B cell (primary cell): ENCODE measurements at regions not wholly inside any gene's neighbourhood (a gene's known extent, or its start where the extent isn't known, plus 50 kb on each side); places are given as distances from the start of the nearest gene placed in this dataset.

Experiments used
- ATAC-seq: fragments of 200-7000 bp; cut with Tn5 transposase; one replicate; pipeline ENCODE4 v1.10.0; 2021; ENCODE audit warnings: low read depth, mild to moderate bottlenecking, moderate number of reproducible peaks, moderate library complexity
- CTCF ChIA-PET: fragments of 350-600 bp; sonication (Branson Sonifier 250); formaldehyde crosslinking; loops from one replicate; lab custom pipeline; 2021; ENCODE audit warnings: antibody characterized with exemption, inconsistent platforms; lab: Charles Lee
- POLR2A ChIA-PET: fragments of 350-600 bp; sonication (Branson Sonifier 250); formaldehyde crosslinking; loops from one replicate; lab custom pipeline; 2021; ENCODE audit warnings: antibody characterized with exemption; lab: Charles Lee
- DNase-seq: peaks from one replicate; pipeline ENCODE4 v3.0.0; 2013
- H2AFZ ChIP-seq: 2 replicates; pipeline ENCODE4 v1.6.1; 2012; ENCODE audit warnings: mild to moderate bottlenecking, low read depth, low read length; ENCODE audit not compliant: insufficient read depth, poor library complexity, severe bottlenecking
- H3K27ac ChIP-seq, 2 donors: 1 replicate in 1 of 2; 2 replicates in 1 of 2; pipeline ENCODE4 v1.5.1; 2012 to 2013; ENCODE audit warnings: low read length in 2 of 2, mild to moderate bottlenecking in 2 of 2, moderate library complexity in 1 of 2
- H3K27me3 ChIP-seq, 4 experiments: fragments of 200-600 bp in 1 of 4; sonication (generic) in 1 of 4; replicated peaks in 1 of 4; 1 replicate in 2 of 4; 2 replicates in 2 of 4; pipeline versions ENCODE4 v1.6.1 to v1.7.0; 2013 to 2016; ENCODE audit warnings: low read length in 3 of 4, mild to moderate bottlenecking in 2 of 4, mixed read lengths in 1 of 4, moderate library complexity in 1 of 4; ENCODE audit not compliant: insufficient read depth in 4 of 4, control insufficient read depth in 3 of 4; ENCODE audit errors: control extremely low read depth in 1 of 4
- H3K36me3 ChIP-seq, 2 experiments: replicated peaks in 1 of 2; 1 replicate in 1 of 2; 2 replicates in 1 of 2; pipeline versions ENCODE4 v1.6.1 to v1.7.1; 2013; ENCODE audit warnings: low read length in 1 of 2; ENCODE audit not compliant: insufficient read depth in 2 of 2, control insufficient read depth in 1 of 2; ENCODE audit errors: control extremely low read depth in 1 of 2, extremely low read depth in 1 of 2
- H3K4me1 ChIP-seq, 2 donors: fragments of 200-600 bp in 1 of 2; sonication (generic) in 1 of 2; 1 replicate in 1 of 2; 2 replicates in 1 of 2; pipeline versions ENCODE4 v1.5.1 to v1.6.1; 2013 to 2017; ENCODE audit warnings: low read length in 2 of 2; ENCODE audit not compliant: control insufficient read depth in 2 of 2, insufficient read depth in 2 of 2
- H3K4me2 ChIP-seq: replicated peaks from 2 replicates; pipeline ENCODE3; 2012; ENCODE audit warnings: mild to moderate bottlenecking, low read depth, low read length; ENCODE audit not compliant: poor library complexity, severe bottlenecking
- H3K4me3 ChIP-seq, 5 experiments: fragments of 200-600 bp in 1 of 5; sonication (generic) in 1 of 5; 1 replicate in 3 of 5; 2 replicates in 2 of 5; pipeline versions ENCODE4 v1.5.1 to v1.7.0; 2011 to 2016; ENCODE audit warnings: low read length in 4 of 5, mild to moderate bottlenecking in 4 of 5, low read depth in 2 of 5, control low read depth in 1 of 5, moderate library complexity in 1 of 5; ENCODE audit not compliant: insufficient read depth in 1 of 5; ENCODE audit errors: control extremely low read depth in 1 of 5, extremely low read depth in 1 of 5
- H3K79me2 ChIP-seq: fragments of 200-600 bp; sonication (generic); one replicate; pipeline ENCODE4 v1.6.0; 2016; ENCODE audit warnings: low read length; ENCODE audit not compliant: control insufficient read depth, insufficient read depth
- H3K9ac ChIP-seq: fragments of 200-600 bp; sonication (generic); 2 replicates; pipeline ENCODE4 v1.6.1; 2017; ENCODE audit warnings: mild to moderate bottlenecking, low read length, moderate library complexity
- H3K9me3 ChIP-seq, 3 donors: one replicate each; pipeline versions ENCODE4 v1.6.1 to v1.7.1; 2013; ENCODE audit warnings: low read length in 2 of 3; ENCODE audit not compliant: control insufficient read depth in 2 of 3, insufficient read depth in 1 of 3; ENCODE audit errors: control extremely low read depth in 1 of 3
- H4K20me1 ChIP-seq: 2 replicates; pipeline ENCODE4 v1.6.0; 2012; ENCODE audit warnings: mild to moderate bottlenecking, low read length; ENCODE audit not compliant: insufficient read depth, control insufficient read depth, poor library complexity, severe bottlenecking
- H3K27ac Mint-ChIP-seq: one replicate; pipeline ENCODE4 v1.8.0; 2021; ENCODE audit warnings: mixed read lengths
- H3K27me3 Mint-ChIP-seq: one replicate; pipeline ENCODE4 v1.8.0; 2021; ENCODE audit warnings: mixed read lengths
- H3K4me1 Mint-ChIP-seq: one replicate; pipeline ENCODE4 v1.8.0; 2021; ENCODE audit warnings: mixed read lengths
- H3K4me3 Mint-ChIP-seq: one replicate; pipeline ENCODE4 v1.8.0; 2021; ENCODE audit warnings: mixed read lengths
- H3K9me3 Mint-ChIP-seq: one replicate; pipeline ENCODE4 v1.8.0; 2022; ENCODE audit warnings: mixed read lengths; ENCODE audit not compliant: insufficient read depth
- EZH2 ChIP-seq: IDR thresholded peaks from 2 replicates; pipeline ENCODE4 v1.6.1; 2012; ENCODE audit warnings: borderline replicate concordance, low read depth, mild to moderate bottlenecking, moderate library complexity, low read length; ENCODE audit not compliant: insufficient read depth, poor library complexity, severe bottlenecking
- WGBS: methylation state at CpG from one replicate; pipeline ENCODE4 v1.1.5; 2013; ENCODE audit warnings: missing lambda C conversion rate; ENCODE audit not compliant: insufficient coverage; 5-methylcytosine and 5-hydroxymethylcytosine counted together
- intact Hi-C: fragments of 100-400 bp; cut with micrococcal nuclease; formaldehyde crosslinking; loops from one replicate; pipeline ENCODE4 v1.10.0; 2022
- TF ChIP-seq, protein P1 (sequence below): fragments of 200-600 bp; IDR thresholded peaks from one replicate; pipeline ENCODE4 v1.8.0; 2022; ENCODE audit warnings: antibody characterized with exemption, mild to moderate bottlenecking

DNA sequence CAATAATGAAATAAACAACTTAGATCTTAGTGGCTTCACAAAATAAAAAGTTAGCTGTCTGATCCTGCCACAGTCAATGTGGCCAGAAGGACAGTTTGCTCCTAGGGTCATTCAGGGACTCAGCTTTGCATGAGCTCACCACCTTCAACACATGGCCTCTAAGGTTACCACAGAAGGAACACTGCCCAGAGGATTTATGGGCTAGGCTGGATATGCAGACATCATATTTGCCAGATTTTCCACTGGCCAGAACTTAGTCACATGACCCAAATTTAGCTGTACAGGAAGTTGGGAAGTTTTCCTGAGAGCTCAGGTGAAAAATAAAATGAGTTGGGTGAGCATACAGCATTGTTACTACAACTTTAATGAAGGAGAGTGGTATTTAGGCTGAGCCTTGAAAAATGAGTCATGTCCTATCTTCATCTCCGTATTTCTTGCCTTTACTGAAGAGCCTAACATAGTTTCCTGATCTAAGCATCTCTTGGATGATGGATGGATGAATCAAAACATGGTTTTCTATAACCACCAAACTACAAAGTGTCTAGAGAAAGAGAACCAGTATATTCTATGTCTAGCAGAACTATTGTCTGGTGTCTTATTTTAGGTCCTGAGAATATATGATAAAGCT, 54.9 kb upstream of the TMEM108 start:
- CTCF ChIA-PET: no interaction called here
- no peaks in the 10 kb centered on the region for H3K36me3 ChIP-seq
- H3K27me3 ChIP-seq: peaks cover 0 to 3% (median 0%) of the 10 kb centered on the region in 4 experiments
- H3K4me2 ChIP-seq: no peak overlapping the region
- ATAC-seq: no peak
- no peaks in the 10 kb centered on the region for H4K20me1 ChIP-seq
- no peak overlapping the region for H3K27ac ChIP-seq
- no peak overlapping the region for H3K9ac ChIP-seq
- H3K9me3 Mint-ChIP-seq: peaks cover 6% of the 10 kb centered on the region
- no CpG with 5 or more reads among the region's 1 CpG for WGBS
- no peak overlapping the region for H3K27ac Mint-ChIP-seq
- H3K4me3 ChIP-seq: no peak overlapping the region
- no peaks in the 10 kb centered on the region for H3K4me1 Mint-ChIP-seq
- TF ChIP-seq, protein P1, sequence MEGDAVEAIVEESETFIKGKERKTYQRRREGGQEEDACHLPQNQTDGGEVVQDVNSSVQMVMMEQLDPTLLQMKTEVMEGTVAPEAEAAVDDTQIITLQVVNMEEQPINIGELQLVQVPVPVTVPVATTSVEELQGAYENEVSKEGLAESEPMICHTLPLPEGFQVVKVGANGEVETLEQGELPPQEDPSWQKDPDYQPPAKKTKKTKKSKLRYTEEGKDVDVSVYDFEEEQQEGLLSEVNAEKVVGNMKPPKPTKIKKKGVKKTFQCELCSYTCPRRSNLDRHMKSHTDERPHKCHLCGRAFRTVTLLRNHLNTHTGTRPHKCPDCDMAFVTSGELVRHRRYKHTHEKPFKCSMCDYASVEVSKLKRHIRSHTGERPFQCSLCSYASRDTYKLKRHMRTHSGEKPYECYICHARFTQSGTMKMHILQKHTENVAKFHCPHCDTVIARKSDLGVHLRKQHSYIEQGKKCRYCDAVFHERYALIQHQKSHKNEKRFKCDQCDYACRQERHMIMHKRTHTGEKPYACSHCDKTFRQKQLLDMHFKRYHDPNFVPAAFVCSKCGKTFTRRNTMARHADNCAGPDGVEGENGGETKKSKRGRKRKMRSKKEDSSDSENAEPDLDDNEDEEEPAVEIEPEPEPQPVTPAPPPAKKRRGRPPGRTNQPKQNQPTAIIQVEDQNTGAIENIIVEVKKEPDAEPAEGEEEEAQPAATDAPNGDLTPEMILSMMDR: no peak
- TF ChIP-seq EZH2: no peak
- intact Hi-C loops: no loop called here
- no peak overlapping the region for H2AFZ ChIP-seq
- POLR2A ChIA-PET: no interaction called here
- DNase-seq: no peak
- H3K27me3 Mint-ChIP-seq: peaks cover 6% of the 10 kb centered on the region
- no peaks in the 10 kb centered on the region for H3K4me1 ChIP-seq
- H3K9me3 ChIP-seq: peaks cover 0 to 3% (median 0%) of the 10 kb centered on the region in 3 donors
- H3K4me3 Mint-ChIP-seq: no peak overlapping the region
- no peaks in the 10 kb centered on the region for H3K79me2 ChIP-seq

DNA sequence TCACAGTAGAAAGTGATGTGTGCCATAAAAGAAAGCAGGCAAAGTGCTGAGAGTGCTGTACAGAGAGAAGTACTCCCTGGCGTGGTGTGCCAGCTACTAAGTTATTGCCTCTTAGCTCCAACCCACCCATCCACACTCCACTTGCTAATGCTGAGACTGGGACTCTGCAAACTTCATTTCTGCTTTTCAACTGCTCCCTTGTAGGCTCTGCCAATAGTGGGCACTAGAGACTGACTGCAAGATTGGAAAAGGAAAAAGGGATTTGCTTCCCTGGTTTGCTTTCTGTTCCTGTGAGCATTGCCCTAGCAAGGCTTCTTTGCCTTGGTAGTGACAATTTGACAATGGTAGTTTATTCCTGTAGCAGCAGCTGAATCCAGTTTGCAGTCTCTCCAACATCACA, 56.5 kb upstream of the TMEM108 start:
- Histone ChIP-seq H4K20me1 (no peaks in the 10 kb centered on the region), H3K4me2 (no peak overlapping the region), H3K27ac (no peak overlapping the region), H3K9me3 (peaks cover 0 to 3% (median 0%) of the 10 kb centered on the region in 3 donors), H3K36me3 (no peaks in the 10 kb centered on the region), H3K4me1 (no peaks in the 10 kb centered on the region), H3K27me3 (no peaks in the 10 kb centered on the region), H2AFZ (no peak overlapping the region), H3K4me3 (no peak overlapping the region), H3K79me2 (no peaks in the 10 kb centered on the region), H3K9ac (no peak overlapping the region)
- ChIA-PET CTCF (no interaction called here), POLR2A (no interaction called here)
- Mint-ChIP-seq H3K4me1 (no peaks in the 10 kb centered on the region), H3K27me3 (peaks cover 6% of the 10 kb centered on the region), H3K27ac (no peak overlapping the region), H3K4me3 (no peak overlapping the region), H3K9me3 (peaks cover 6% of the 10 kb centered on the region)
- 86% methylated on average over 1 of the region's 1 CpG for WGBS
- intact Hi-C loops: no loop called here
- DNase-seq (no peak), ATAC-seq (no peak)
- TF ChIP-seq, protein P1: no peak
- no peak for TF ChIP-seq EZH2
